NCI-H1417 treated with DMSO at 0.1 percent for 48 hours (cell line): ENCODE measurements at regions not wholly inside any gene's neighbourhood (a gene's known extent, or its start where the extent isn't known, plus 50 kb on each side); places are given as distances from the start of the nearest gene placed in this dataset.
"Not testable (repeated sequence)": the region's sequence is repeated elsewhere in the genome, so short reads cannot be mapped to it uniquely, and the experiment has no call there.

Source experiments
- DNase-seq: peaks from one replicate; lab custom pipeline; 2025; lab: John Stamatoyannopoulos, UW

- no peak for DNase-seq
Observed at GRCh38 chr11:38721586-38722315, 2123.7 kb upstream of the RAG2 start.

GRCh38 chr11:38718659-38719058 is 2120.6 kb upstream of the RAG2 start:
- no peak for DNase-seq

DNA sequence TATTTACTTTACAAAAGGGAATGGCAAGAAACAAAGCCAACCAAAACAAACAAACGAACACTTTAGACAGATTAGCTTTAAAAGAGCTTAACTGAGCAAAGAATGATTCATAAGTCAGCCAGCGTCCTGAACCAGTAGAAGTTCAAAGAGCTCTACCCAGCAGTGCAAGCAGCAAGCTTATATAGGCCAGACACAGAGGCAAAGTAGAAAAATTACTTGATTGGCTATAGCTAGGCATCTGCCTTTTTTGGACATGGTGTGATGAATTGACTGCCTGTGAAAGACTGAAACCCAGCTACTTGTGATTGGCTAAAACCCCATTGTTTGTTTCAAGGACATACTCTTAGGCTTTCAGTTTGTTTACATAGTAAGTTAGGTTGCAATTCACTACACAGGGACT is 2120.0 kb upstream of the RAG2 start:
- no peak for DNase-seq

DNA sequence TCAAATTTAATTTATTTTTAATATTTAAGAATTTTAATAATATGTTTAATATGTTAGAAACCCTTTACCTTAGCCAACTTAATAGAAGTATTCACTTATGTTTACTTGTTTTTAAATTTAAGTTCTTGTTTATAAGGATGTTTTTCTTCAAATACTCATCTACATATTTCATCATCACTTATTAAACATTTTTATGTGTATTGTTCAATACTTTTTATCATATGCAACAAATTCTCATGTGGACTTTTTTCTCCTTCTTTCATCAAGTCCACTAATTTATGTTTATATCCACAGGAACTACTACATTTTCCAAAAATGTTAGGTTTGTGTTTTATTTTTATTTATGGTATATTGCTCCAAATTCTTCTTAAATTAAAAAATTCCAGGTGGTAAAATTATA is 2113.1 kb upstream of the RAG2 start:
- no peak for DNase-seq

DNA sequence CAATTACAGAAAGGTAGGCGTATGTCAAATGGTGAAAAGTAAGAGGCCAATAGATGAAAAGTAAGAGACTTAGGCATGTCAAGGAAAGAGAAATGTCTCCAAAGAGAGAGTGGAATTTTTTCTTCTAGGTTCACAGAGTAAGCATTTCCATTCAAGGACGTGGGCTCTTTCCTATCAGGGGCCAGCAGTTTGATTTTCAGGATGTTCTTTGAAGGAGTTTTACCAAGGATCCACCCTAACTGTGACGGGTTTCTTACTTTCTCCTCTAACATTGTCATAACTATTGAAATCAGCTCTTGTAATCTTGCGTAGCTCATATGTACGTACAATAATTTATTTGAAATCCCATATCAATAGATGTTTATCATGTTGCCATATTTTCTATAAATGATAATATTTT is 2112.2 kb upstream of the RAG2 start:
- DNase-seq = no peak

- DNase-seq = no peak
Observed at GRCh38 chr11:38700111-38700510, 2102.1 kb upstream of the RAG2 start.

DNA sequence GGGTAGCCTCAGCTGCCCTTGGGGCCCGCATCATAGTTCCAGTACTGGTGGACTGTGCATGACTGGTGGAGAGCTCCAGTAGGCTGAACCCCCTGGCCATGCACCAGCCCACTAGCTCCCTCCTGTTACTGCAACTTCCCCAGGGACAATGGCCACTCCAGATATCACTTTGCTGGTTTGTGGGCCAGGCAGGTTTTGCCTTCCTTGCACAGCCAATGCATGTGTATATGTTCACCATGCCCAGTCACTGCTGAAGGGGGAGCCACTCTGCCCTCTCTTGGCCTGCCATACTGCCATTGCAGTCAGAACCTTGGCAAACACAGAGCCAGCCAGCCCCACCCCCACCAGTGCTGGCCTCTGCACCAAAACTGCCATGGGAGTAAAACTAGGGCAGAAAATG is 2095.3 kb upstream of the RAG2 start:
- no peak for DNase-seq

DNA sequence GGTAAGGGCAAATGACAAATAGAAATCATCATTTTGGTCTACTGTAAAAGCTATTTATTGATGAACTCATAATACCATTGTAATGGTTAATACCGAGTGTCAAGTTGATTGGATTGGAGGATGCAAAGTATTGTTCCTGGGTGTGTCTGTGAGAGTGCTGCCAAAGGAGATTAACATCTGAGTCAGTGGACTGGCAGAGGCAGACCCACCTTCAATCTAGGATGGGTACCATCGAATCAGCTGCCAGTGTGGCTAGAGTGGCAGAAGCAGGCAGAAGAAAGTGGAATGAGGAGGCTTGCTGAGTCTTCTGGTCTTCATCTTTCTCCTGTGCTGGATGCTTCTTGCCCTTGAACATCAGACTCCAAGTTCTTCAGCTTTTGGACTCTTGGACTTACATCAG is 2092.2 kb upstream of the RAG2 start:
- not testable (repeated sequence) for DNase-seq

- no peak for DNase-seq
Observed at GRCh38 chr11:38687008-38687407, 2089.0 kb upstream of the RAG2 start.

DNA sequence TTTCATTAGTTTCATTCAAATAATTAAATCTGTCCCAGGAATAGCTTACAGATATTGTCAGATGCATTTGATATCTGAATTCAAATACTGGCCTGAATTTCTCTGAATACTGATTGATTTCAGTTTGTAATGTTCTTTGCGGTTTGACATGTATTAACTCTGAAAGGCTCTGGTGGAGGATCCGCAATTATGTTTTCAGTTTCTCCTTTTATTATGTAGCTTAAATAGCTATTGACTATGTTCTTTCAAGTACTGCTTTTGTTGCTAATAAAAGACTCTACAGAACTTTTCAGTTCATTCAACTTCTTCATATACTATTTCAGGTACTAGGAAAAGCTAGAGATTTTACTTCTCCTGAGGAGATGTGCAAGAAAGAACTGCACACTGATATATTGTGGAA is 2085.4 kb upstream of the RAG2 start:
- DNase-seq = no peak

DNA sequence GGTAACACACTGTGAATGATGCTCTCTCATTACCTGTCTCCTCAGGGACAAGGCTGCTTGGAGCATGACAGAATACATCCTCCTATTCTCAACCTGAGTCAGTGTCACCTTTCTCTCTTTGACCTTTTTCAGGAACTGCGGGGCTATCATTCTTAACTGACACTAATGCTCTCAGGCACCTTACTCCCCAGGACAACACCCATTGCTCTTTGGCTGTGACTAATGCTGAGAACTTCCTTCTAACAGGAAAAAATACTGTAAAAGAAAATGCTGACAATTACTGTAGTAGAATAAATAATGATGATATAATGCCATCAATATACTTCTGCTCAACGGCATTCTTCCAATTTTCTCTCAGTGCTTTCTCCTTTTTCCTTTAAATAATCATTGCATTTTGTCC is 2082.7 kb upstream of the RAG2 start:
- no peak for DNase-seq

- no peak for DNase-seq
Observed at GRCh38 chr11:38680166-38680565, 2082.1 kb upstream of the RAG2 start.

- DNase-seq = no peak
Observed at GRCh38 chr11:38672445-38672844, 2074.4 kb upstream of the RAG2 start.

DNA sequence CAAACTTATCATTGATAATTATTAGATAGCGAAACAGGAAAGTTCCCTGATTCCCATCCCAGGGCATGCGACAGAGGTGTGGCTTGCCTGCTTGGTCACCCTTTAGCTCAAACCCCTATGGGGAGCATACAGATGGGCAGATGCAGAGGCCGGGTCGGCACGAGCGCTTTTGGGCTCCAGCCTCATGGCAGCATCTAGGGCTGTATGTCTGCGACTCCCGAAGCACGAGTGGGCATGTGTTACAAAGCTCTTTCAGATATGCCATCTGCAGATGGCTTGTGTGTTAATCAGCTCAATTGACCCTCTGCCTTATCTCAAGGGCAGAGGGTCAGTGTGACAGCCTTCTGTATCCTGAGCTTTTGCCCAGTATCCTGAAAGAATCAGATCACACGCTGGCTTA is 2069.3 kb upstream of the RAG2 start:
- DNase-seq = no peak

- no peak for DNase-seq
Observed at GRCh38 chr11:38648604-38649003, 2050.6 kb upstream of the RAG2 start.

DNA sequence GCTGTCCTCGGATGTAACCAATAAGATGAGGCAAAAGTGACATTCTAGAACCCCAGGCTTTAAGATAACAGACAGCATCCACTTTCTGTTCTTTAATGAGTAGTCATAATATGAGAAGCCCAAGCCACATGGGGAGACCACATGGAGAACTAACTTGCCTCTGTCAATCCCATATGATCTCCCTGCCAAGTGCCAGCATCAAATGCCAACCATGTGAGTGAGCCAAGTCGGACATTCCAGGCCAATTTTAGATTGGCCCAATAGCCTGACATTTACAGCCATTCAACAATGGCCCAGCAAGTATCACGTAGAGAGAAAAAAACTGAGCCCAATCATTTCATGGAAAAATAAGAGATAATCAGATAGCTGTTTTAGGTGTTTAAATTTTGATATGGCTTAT is 2048.3 kb upstream of the RAG2 start:
- DNase-seq = no peak

DNA sequence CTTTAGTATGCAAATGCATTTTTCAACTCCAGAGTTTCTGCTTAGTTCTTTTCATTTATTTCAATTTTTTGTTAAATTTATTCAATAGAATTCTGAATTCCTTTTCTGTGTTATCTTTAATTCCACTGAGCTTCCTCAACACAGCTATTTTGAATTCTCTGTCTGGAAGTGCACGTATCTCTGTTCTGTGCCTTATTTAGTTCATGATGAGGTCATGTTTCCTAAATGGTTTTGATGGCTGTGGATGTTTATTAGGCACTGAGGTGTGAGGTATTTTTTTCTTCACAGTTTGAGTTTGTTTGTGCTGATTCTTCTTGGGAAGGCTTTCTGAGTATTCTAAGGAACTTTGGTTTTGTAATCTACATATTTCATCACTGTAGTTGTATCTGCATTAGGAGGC is 2042.8 kb upstream of the RAG2 start:
- DNase-seq = no peak

GRCh38 chr11:38612701-38613100 is 2014.7 kb upstream of the RAG2 start:
- DNase-seq = no peak

DNA sequence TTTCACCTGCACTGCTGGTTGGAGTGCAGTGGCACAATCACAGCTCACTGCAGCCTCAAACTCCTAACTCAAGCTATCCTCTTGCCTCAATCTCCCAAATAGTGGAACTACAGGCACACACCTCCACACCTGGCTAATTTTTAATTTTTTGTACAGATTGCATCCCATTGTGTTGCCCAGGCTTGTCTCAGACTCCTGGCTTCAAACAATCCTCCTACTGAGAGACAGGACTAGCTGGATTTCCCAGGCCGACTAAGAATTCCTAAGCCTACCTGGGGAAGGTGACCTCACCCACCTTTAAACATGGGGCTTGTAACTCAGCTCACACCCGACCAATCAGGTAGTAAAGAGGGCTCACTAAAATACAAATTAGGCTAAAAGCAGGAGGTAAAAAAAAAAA is 2003.3 kb upstream of the RAG2 start:
- DNase-seq = not testable (repeated sequence)

- DNase-seq = no peak
Observed at GRCh38 chr11:38598418-38598817, 2000.4 kb upstream of the RAG2 start.

- not testable (repeated sequence) for DNase-seq
Observed at GRCh38 chr11:38595359-38596016, 1997.5 kb upstream of the RAG2 start.

DNA sequence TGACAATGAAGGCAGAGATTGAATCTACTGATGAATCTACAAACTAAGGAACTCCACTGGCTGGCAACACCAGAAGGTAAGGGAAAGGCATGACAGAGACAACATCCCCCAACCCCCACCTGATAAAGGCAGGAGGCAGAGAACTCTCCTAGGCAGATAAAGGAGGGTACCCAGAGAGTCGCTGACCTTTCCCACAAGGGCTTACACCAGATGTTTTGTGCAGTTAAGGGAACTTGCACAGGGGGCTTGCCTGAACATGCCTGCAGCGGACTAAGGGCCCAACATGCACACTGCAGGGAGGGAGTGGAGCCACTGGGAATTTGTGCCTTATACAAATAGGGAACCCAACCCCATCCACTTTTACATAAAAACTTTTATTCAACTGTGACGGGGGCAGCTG is 1996.9 kb upstream of the RAG2 start:
- no peak for DNase-seq

DNA sequence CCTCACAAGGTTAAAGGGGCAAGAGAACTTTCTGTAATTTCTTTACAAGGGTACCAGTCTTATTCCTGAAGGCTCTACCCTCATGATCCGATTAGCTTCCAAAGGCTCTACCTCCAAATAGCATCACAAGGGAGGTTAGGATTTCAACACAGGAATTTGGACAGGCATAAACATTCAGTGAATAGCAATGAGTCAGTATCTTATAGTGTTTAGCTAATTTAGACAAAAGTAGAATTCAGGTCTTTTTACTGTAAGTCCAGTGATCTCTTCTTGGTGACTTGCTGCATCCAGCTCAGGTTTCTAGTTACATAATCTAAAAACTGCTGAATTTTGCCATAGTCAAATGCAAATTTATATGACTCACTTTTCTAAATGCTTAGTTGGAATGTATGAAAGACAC is 1995.6 kb upstream of the RAG2 start:
- DNase-seq = no peak

- DNase-seq = no peak
Observed at GRCh38 chr11:38582756-38583155, 1984.7 kb upstream of the RAG2 start.
